Smooth muscle cell (in vitro differentiated cells): ENCODE measurements at regions not wholly inside any gene's neighbourhood (a gene's known extent, or its start where the extent isn't known, plus 50 kb on each side); places are given as distances from the start of the nearest gene placed in this dataset.

Source experiments
- DNase-seq: peaks from one replicate; lab custom pipeline; 2025; ENCODE audit not compliant: unreplicated experiment; lab: John Stamatoyannopoulos, UW
- H2AFZ ChIP-seq: fragments of 200-600 bp; sonication (generic); 2 replicates; pipeline ENCODE4 v1.6.0; 2016; ENCODE audit warnings: antibody characterized with exemption, low read depth, mild to moderate bottlenecking
- H3F3A ChIP-seq: fragments of 200-600 bp; sonication (generic); 2 replicates; pipeline ENCODE4 v1.6.0; 2017; ENCODE audit warnings: antibody characterized with exemption, low read depth
- H3K27ac ChIP-seq: fragments of 200-600 bp; sonication (generic); 2 replicates; pipeline ENCODE4 v1.5.1; 2016; ENCODE audit warnings: low read depth, mild to moderate bottlenecking
- H3K27me3 ChIP-seq: fragments of 200-600 bp; sonication (generic); 2 replicates; pipeline ENCODE4 v1.6.1; 2016; ENCODE audit warnings: low read depth, mild to moderate bottlenecking
- H3K36me3 ChIP-seq: fragments of 200-600 bp; sonication (generic); 2 replicates; pipeline ENCODE4 v1.5.1; 2016; ENCODE audit warnings: low read depth
- H3K4me1 ChIP-seq: fragments of 200-600 bp; sonication (generic); 2 replicates; pipeline ENCODE4 v1.5.1; 2016; ENCODE audit warnings: low read depth
- H3K4me2 ChIP-seq: fragments of 200-600 bp; sonication (generic); 2 replicates; pipeline ENCODE4 v1.6.0; 2016; ENCODE audit warnings: mild to moderate bottlenecking
- H3K4me3 ChIP-seq: fragments of 200-600 bp; sonication (generic); 2 replicates; pipeline ENCODE4 v1.5.1; 2016; ENCODE audit warnings: mild to moderate bottlenecking
- H3K79me2 ChIP-seq: fragments of 200-600 bp; sonication (generic); 2 replicates; pipeline ENCODE4 v1.6.0; 2016; ENCODE audit warnings: low read depth, mild to moderate bottlenecking
- H3K9ac ChIP-seq: fragments of 200-600 bp; sonication (generic); 2 replicates; pipeline ENCODE4 v1.6.0; 2016; ENCODE audit warnings: low read depth
- H3K9me3 ChIP-seq: fragments of 200-600 bp; sonication (generic); replicated peaks from 2 replicates; pipeline ENCODE4 v1.5.1; 2016; ENCODE audit warnings: low read depth
- H4K20me1 ChIP-seq: fragments of 200-600 bp; sonication (generic); 2 replicates; pipeline ENCODE4 v1.6.0; 2016; ENCODE audit warnings: low read depth
- WGBS: methylation state at CpG from one replicate; pipeline ENCODE4 v1.1.7; 2016; ENCODE audit warnings: low lambda C conversion rate; 5-methylcytosine and 5-hydroxymethylcytosine counted together
- TF ChIP-seq, protein P1 (sequence below): fragments of 200-600 bp; sonication (generic); IDR thresholded peaks from 2 replicates; pipeline ENCODE4 v1.5.1; 2017; ENCODE audit warnings: borderline replicate concordance, mild to moderate bottlenecking, antibody characterized with exemption; ENCODE audit not compliant: insufficient read depth, poor library complexity, severe bottlenecking

DNA sequence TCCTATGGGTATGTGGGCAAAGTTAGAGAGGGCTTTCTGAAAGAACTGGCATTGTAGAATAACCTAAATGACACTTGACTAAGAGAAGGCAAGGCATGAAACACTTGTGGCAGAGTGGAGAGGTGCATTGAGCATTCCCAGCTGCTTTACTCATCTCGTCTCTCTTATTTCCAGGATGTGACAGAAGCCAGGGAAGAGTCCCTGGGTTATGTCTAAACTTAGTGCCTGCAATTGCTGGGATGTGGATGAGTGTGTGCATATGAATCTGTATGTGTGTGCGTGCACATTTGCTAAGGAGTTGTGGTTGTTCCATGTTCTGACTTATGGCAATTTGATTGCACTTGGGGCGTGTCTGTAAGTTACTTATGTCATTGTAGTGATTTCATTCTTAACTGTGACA, 1326.5 kb upstream of the B3GALT2 start:
- 82% methylated on average over 3 of the region's 3 CpGs for WGBS
- TF ChIP-seq, protein P1, sequence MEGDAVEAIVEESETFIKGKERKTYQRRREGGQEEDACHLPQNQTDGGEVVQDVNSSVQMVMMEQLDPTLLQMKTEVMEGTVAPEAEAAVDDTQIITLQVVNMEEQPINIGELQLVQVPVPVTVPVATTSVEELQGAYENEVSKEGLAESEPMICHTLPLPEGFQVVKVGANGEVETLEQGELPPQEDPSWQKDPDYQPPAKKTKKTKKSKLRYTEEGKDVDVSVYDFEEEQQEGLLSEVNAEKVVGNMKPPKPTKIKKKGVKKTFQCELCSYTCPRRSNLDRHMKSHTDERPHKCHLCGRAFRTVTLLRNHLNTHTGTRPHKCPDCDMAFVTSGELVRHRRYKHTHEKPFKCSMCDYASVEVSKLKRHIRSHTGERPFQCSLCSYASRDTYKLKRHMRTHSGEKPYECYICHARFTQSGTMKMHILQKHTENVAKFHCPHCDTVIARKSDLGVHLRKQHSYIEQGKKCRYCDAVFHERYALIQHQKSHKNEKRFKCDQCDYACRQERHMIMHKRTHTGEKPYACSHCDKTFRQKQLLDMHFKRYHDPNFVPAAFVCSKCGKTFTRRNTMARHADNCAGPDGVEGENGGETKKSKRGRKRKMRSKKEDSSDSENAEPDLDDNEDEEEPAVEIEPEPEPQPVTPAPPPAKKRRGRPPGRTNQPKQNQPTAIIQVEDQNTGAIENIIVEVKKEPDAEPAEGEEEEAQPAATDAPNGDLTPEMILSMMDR = no peak
- no peaks in the 10 kb centered on the region for H3K4me1 ChIP-seq
- H3K27me3 ChIP-seq = no peaks in the 10 kb centered on the region
- H2AFZ ChIP-seq = no peak overlapping the region
- no peak overlapping the region for H3K9ac ChIP-seq
- no peaks in the 10 kb centered on the region for H3K9me3 ChIP-seq
- H3K79me2 ChIP-seq = no peaks in the 10 kb centered on the region
- no peaks in the 10 kb centered on the region for H4K20me1 ChIP-seq
- no peaks in the 10 kb centered on the region for H3F3A ChIP-seq
- H3K4me3 ChIP-seq = no peak overlapping the region
- H3K27ac ChIP-seq = no peak overlapping the region
- DNase-seq = no peak
- no peaks in the 10 kb centered on the region for H3K36me3 ChIP-seq
- no peak overlapping the region for H3K4me2 ChIP-seq

DNA sequence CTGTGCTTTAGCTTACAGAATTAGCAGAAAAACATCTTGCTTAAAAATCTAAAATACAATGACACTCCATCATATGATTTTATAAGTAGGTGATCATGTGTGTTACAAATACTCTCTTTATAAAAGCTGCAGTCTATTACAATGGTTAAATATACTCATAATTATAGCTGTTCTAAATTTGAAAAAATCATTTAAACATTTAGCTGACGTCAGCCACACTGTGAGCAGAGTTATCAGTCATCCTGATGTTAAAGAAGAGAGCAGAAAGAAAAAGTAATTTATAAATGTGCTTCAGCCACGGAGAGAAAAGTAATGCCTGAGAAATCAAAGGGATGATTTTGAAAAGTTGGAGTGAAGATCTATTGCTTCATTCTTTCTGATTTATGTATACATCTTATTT, 1325.9 kb upstream of the B3GALT2 start:
- Histone ChIP-seq H3K79me2 (no peaks in the 10 kb centered on the region), H3K4me3 (no peak overlapping the region), H3K4me2 (no peak overlapping the region), H3K9me3 (no peaks in the 10 kb centered on the region), H2AFZ (no peak overlapping the region), H4K20me1 (no peaks in the 10 kb centered on the region), H3K4me1 (no peaks in the 10 kb centered on the region), H3K36me3 (no peaks in the 10 kb centered on the region), H3K27ac (no peak overlapping the region), H3K9ac (no peak overlapping the region), H3K27me3 (no peaks in the 10 kb centered on the region), H3F3A (no peaks in the 10 kb centered on the region)
- 80% methylated on average over 2 of the region's 2 CpGs for WGBS
- no peak for DNase-seq
- TF ChIP-seq, protein P1 = no peak

DNA sequence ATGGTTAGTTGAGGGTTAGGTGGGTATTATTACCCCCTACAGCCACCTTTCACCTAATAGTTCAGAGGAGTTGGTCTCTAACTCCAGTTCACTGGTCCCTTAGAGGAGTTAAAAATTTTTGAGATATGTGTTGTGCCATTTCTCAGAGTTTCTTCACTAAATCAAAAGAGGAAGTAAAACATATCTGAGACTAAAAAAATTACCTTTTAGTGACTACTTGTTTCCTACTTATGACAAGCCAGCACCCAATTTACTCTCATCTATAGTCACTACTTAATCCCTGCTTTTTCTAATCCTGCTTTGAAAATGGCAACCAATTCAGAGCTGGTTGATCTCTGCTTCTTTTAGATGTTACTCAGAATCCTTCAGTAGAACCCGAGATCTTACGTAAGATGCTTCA, 1316.8 kb upstream of the B3GALT2 start:
- no peaks in the 10 kb centered on the region for H3K36me3 ChIP-seq
- 91% methylated on average over 2 of the region's 2 CpGs for WGBS

DNA sequence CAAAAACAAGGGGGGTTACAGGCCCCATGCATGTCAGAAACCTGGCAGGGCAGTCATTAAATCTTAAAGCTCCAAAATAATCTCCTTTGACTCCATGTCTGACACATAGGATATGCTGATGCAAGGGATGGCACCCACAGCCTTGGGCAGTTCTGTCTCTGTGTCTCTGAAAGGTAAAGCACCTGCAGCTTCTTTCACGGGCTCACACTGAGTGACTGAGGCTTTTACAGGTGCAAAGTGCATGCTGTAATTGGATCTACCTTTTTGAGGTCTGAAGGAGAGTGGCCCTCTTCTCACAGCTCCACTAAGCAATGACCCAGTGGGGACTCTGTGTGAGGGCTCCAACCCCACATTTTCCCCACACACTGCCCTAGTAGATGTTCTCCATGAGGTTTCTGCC, 1309.0 kb upstream of the B3GALT2 start:
- no peaks in the 10 kb centered on the region for H3K27me3 ChIP-seq
- H3F3A ChIP-seq = no peaks in the 10 kb centered on the region
- H3K4me1 ChIP-seq = no peaks in the 10 kb centered on the region
- H4K20me1 ChIP-seq = no peaks in the 10 kb centered on the region
- no peak overlapping the region for H3K4me2 ChIP-seq
- H3K27ac ChIP-seq = no peak overlapping the region
- no peak overlapping the region for H2AFZ ChIP-seq
- TF ChIP-seq, protein P1 = no peak
- no peaks in the 10 kb centered on the region for H3K36me3 ChIP-seq
- H3K4me3 ChIP-seq = no peak overlapping the region
- H3K9ac ChIP-seq = no peak overlapping the region
- DNase-seq = no peak
- WGBS = 83% methylated on average over 1 of the region's 1 CpG
- H3K9me3 ChIP-seq = no peaks in the 10 kb centered on the region
- H3K79me2 ChIP-seq = no peaks in the 10 kb centered on the region

More for the DNA sequence above, 1316.8 kb upstream of the B3GALT2 start:
- Histone ChIP-seq H3K9me3 (no peaks in the 10 kb centered on the region), H3K4me1 (no peaks in the 10 kb centered on the region), H3K27ac (no peak overlapping the region), H3K4me3 (no peak overlapping the region), H3K9ac (no peak overlapping the region), H3K79me2 (no peaks in the 10 kb centered on the region), H3K27me3 (no peaks in the 10 kb centered on the region), H3K4me2 (no peak overlapping the region), H2AFZ (no peak overlapping the region), H4K20me1 (no peaks in the 10 kb centered on the region), H3F3A (no peaks in the 10 kb centered on the region)
- TF ChIP-seq, protein P1 = no peak
- no peak for DNase-seq
